Activated CD4-positive, alpha-beta T cell treated with anti-CD3 and anti-CD28 coated beads for 36 hours (primary cell): ENCODE measurements at regions not wholly inside any gene's neighbourhood (a gene's known extent, or its start where the extent isn't known, plus 50 kb on each side); places are given as distances from the start of the nearest gene placed in this dataset.
"Not testable (repeated sequence)": the region's sequence is repeated elsewhere in the genome, so short reads cannot be mapped to it uniquely, and the experiment has no call there.

Source experiments
- ATAC-seq: fragments of 200-7000 bp; cut with Tn5 transposase; one replicate; pipeline ENCODE4 v1.10.0; 2021; ENCODE audit warnings: mild to moderate bottlenecking, moderate library complexity
- CTCF ChIA-PET: fragments of 350-600 bp; sonication (Branson Sonifier 250); formaldehyde crosslinking; loops from one replicate; lab custom pipeline; 2021; ENCODE audit warnings: antibody characterized with exemption; lab: Charles Lee
- POLR2A ChIA-PET: fragments of 350-600 bp; sonication (Branson Sonifier 250); formaldehyde crosslinking; loops from one replicate; lab custom pipeline; 2021; ENCODE audit warnings: antibody characterized with exemption, inconsistent platforms; lab: Charles Lee
- DNase-seq: peaks from one replicate; pipeline ENCODE4 v3.0.0-alpha.2; 2020
- H3K27ac Mint-ChIP-seq: one replicate; pipeline ENCODE4 v1.8.0; 2021; ENCODE audit warnings: mixed read lengths
- H3K27me3 Mint-ChIP-seq: one replicate; pipeline ENCODE4 v1.8.0; 2021; ENCODE audit warnings: mixed read lengths
- H3K36me3 Mint-ChIP-seq: one replicate; pipeline ENCODE4 v1.8.0; 2021; ENCODE audit warnings: low read depth, mixed read lengths
- H3K4me1 Mint-ChIP-seq: one replicate; pipeline ENCODE4 v1.8.0; 2021; ENCODE audit warnings: mixed read lengths
- H3K4me3 Mint-ChIP-seq: one replicate; pipeline ENCODE4 v1.8.0; 2021; ENCODE audit warnings: mild to moderate bottlenecking, moderate library complexity, mixed read lengths
- H3K9me3 Mint-ChIP-seq: one replicate; pipeline ENCODE4 v1.8.0; 2021; ENCODE audit warnings: low read depth, mixed read lengths
- intact Hi-C, 2 experiments: fragments of 100-400 bp; cut with DNase I in 1 of 2; cut with micrococcal nuclease in 1 of 2; formaldehyde crosslinking; loops; one replicate each; pipeline versions ENCODE4 v1.14.2 to v1.15.1; 2022 to 2024; cut with DNase I, micrococcal nuclease

- CTCF ChIA-PET, result interaction anchor here (1.4 kb wide), 1 partner anchor 17 kb away, joined by 5 read pairs; no protein-coding TSS in a partner anchor
- H3K4me1 Mint-ChIP-seq, H3K27ac Mint-ChIP-seq, POLR2A ChIA-PET, H3K4me3 Mint-ChIP-seq, H3K36me3 Mint-ChIP-seq, H3K9me3 Mint-ChIP-seq, ATAC-seq, intact Hi-C loops, H3K27me3 Mint-ChIP-seq, DNase-seq: not testable (repeated sequence)
Measured at GRCh38 chr11:129712486-129713240, 103.0 kb upstream of the TMEM45B start.

- peaks cover 8% of the 10 kb centered on the region for H3K4me1 Mint-ChIP-seq
- no peak overlapping the region for H3K27ac Mint-ChIP-seq
- ATAC-seq (no peak), DNase-seq (no peak)
- intact Hi-C loops, result no loop called here
- H3K36me3 Mint-ChIP-seq, result no peaks in the 10 kb centered on the region
- no peaks in the 10 kb centered on the region for H3K9me3 Mint-ChIP-seq
- peaks cover 1% of the 10 kb centered on the region for H3K27me3 Mint-ChIP-seq
- H3K4me3 Mint-ChIP-seq, result no peak overlapping the region
- CTCF ChIA-PET, result no interaction called here
- POLR2A ChIA-PET, result no interaction called here
Measured at GRCh38 chr11:129719037-129719436, 96.6 kb upstream of the TMEM45B start.

- H3K4me3 Mint-ChIP-seq, result no peak overlapping the region
- POLR2A ChIA-PET, result no interaction called here
- DNase-seq (no peak), ATAC-seq (no peak)
- intact Hi-C loops, result no loop called here
- no peaks in the 10 kb centered on the region for H3K9me3 Mint-ChIP-seq
- H3K27me3 Mint-ChIP-seq, result no peaks in the 10 kb centered on the region
- H3K27ac Mint-ChIP-seq, result no peak overlapping the region
- no peaks in the 10 kb centered on the region for H3K36me3 Mint-ChIP-seq
- CTCF ChIA-PET, result no interaction called here
- H3K4me1 Mint-ChIP-seq, result peaks cover 8% of the 10 kb centered on the region
Measured at GRCh38 chr11:129720156-129720555, 95.5 kb upstream of the TMEM45B start.

- POLR2A ChIA-PET, result no interaction called here
- intact Hi-C loops, result no loop called here
- no peak overlapping the region for H3K27ac Mint-ChIP-seq
Measured at GRCh38 chr11:129720994-129721393, 94.7 kb upstream of the TMEM45B start.

GRCh38 chr11:129721685-129722084 lies 94.0 kb upstream of the TMEM45B start:
- H3K4me1 Mint-ChIP-seq, result peaks cover 8% of the 10 kb centered on the region

More at GRCh38 chr11:129720994-129721393, 94.7 kb upstream of the TMEM45B start:
- no peak for DNase-seq
- Mint-ChIP-seq H3K9me3 (no peaks in the 10 kb centered on the region), H3K27me3 (no peaks in the 10 kb centered on the region), H3K4me1 (peaks cover 8% of the 10 kb centered on the region), H3K4me3 (no peak overlapping the region), H3K36me3 (no peaks in the 10 kb centered on the region)
- ATAC-seq, result no peak
- CTCF ChIA-PET, result no interaction called here

GRCh38 chr11:129722529-129722928 lies 93.1 kb upstream of the TMEM45B start:
- Mint-ChIP-seq H3K27me3 (no peaks in the 10 kb centered on the region), H3K36me3 (no peaks in the 10 kb centered on the region), H3K4me1 (peaks cover 8% of the 10 kb centered on the region), H3K9me3 (no peaks in the 10 kb centered on the region), H3K27ac (no peak overlapping the region), H3K4me3 (no peak overlapping the region)
- no peak for DNase-seq
- ATAC-seq, result no peak
- POLR2A ChIA-PET, result no interaction called here
- CTCF ChIA-PET, result interaction anchor here (0.6 to 1.2 kb wide), 2 partner anchors 27 to 28 kb away, joined by 3 read pairs; no protein-coding TSS in a partner anchor
- intact Hi-C loops, result no loop called here

More at GRCh38 chr11:129721685-129722084, 94.0 kb upstream of the TMEM45B start:
- DNase-seq (no peak), ATAC-seq (no peak)
- ChIA-PET CTCF (interaction anchor here (0.7 to 1.2 kb wide), 2 partner anchors 11 to 26 kb away, joined by 3 read pairs; no protein-coding TSS in a partner anchor), POLR2A (no interaction called here)
- Mint-ChIP-seq H3K27me3 (no peaks in the 10 kb centered on the region), H3K9me3 (no peaks in the 10 kb centered on the region), H3K36me3 (no peaks in the 10 kb centered on the region), H3K4me3 (no peak overlapping the region), H3K27ac (no peak overlapping the region)
- intact Hi-C loops, result no loop called here

GRCh38 chr11:129723146-129723760 lies 92.4 kb upstream of the TMEM45B start:
- H3K36me3 Mint-ChIP-seq, result no peaks in the 10 kb centered on the region
- ChIA-PET CTCF (interaction anchor here (0.6 kb wide), 1 partner anchor 64 kb away, joined by 3 read pairs; no protein-coding TSS in a partner anchor), POLR2A (no interaction called here)
- ATAC-seq (no peak), DNase-seq (no peak)
- no peak overlapping the region for H3K27ac Mint-ChIP-seq
- intact Hi-C loops, result no loop called here
- H3K9me3 Mint-ChIP-seq, result no peaks in the 10 kb centered on the region
- no peak overlapping the region for H3K4me3 Mint-ChIP-seq
- H3K27me3 Mint-ChIP-seq, result no peaks in the 10 kb centered on the region
- peaks cover 8% of the 10 kb centered on the region for H3K4me1 Mint-ChIP-seq

- POLR2A ChIA-PET, result no interaction called here
- peaks cover 8% of the 10 kb centered on the region for H3K4me1 Mint-ChIP-seq
- no peak overlapping the region for H3K27ac Mint-ChIP-seq
- CTCF ChIA-PET, result interaction anchor here (0.6 kb wide), 1 partner anchor 65 kb away, joined by 3 read pairs; no protein-coding TSS in a partner anchor
- intact Hi-C loops, result no loop called here
- H3K9me3 Mint-ChIP-seq, result no peaks in the 10 kb centered on the region
- DNase-seq (no peak), ATAC-seq (no peak)
- no peaks in the 10 kb centered on the region for H3K36me3 Mint-ChIP-seq
- no peak overlapping the region for H3K4me3 Mint-ChIP-seq
- H3K27me3 Mint-ChIP-seq, result no peaks in the 10 kb centered on the region
Measured at GRCh38 chr11:129723761-129724162, 91.9 kb upstream of the TMEM45B start.

- ATAC-seq (no peak), DNase-seq (no peak)
- ChIA-PET CTCF (no interaction called here), POLR2A (no interaction called here)
- Mint-ChIP-seq H3K4me1 (peaks cover 8% of the 10 kb centered on the region), H3K4me3 (no peak overlapping the region), H3K9me3 (no peaks in the 10 kb centered on the region), H3K27me3 (no peaks in the 10 kb centered on the region), H3K27ac (no peak overlapping the region), H3K36me3 (no peaks in the 10 kb centered on the region)
- intact Hi-C loops, result no loop called here
Measured at GRCh38 chr11:129724866-129725265, 90.8 kb upstream of the TMEM45B start.

- no peak overlapping the region for H3K27ac Mint-ChIP-seq
- no peaks in the 10 kb centered on the region for H3K36me3 Mint-ChIP-seq
- intact Hi-C loops, result no loop called here
- POLR2A ChIA-PET, result no interaction called here
- ATAC-seq (no peak), DNase-seq (no peak)
- CTCF ChIA-PET, result interaction anchor here (0.9 kb wide), 1 partner anchor 24 kb away, joined by 5 read pairs; no protein-coding TSS in a partner anchor
- H3K27me3 Mint-ChIP-seq, result peaks cover 2% of the 10 kb centered on the region
- H3K4me1 Mint-ChIP-seq, result peaks cover 8% of the 10 kb centered on the region
- no peak overlapping the region for H3K4me3 Mint-ChIP-seq
- no peaks in the 10 kb centered on the region for H3K9me3 Mint-ChIP-seq
Measured at GRCh38 chr11:129726179-129726578, 89.5 kb upstream of the TMEM45B start.

- no peak for ATAC-seq
- ChIA-PET CTCF (no interaction called here), POLR2A (no interaction called here)
- no peak for DNase-seq
- Mint-ChIP-seq H3K4me3 (no peak overlapping the region), H3K36me3 (no peaks in the 10 kb centered on the region), H3K9me3 (no peaks in the 10 kb centered on the region), H3K4me1 (no peaks in the 10 kb centered on the region), H3K27me3 (peaks cover 2% of the 10 kb centered on the region), H3K27ac (no peak overlapping the region)
- intact Hi-C loops, result no loop called here
Measured at GRCh38 chr11:129728581-129728980, 87.1 kb upstream of the TMEM45B start.

GRCh38 chr11:129729216-129729615 lies 86.4 kb upstream of the TMEM45B start:
- Mint-ChIP-seq H3K4me3 (no peak overlapping the region), H3K36me3 (no peaks in the 10 kb centered on the region), H3K27me3 (peaks cover 2% of the 10 kb centered on the region), H3K9me3 (no peaks in the 10 kb centered on the region), H3K4me1 (no peaks in the 10 kb centered on the region), H3K27ac (no peak overlapping the region)
- CTCF ChIA-PET, result interaction anchor here (0.8 kb wide), 1 partner anchor 122 kb away, joined by 3 read pairs; no protein-coding TSS in a partner anchor
- ATAC-seq (no peak), DNase-seq (no peak)
- intact Hi-C loops, result no loop called here
- POLR2A ChIA-PET, result no interaction called here
